Head of caudate nucleus (tissue), 42 donors: ENCODE measurements at regions not wholly inside any gene's neighbourhood (a gene's known extent, or its start where the extent isn't known, plus 50 kb on each side); places are given as distances from the start of the nearest gene placed in this dataset.
"Not testable (repeated sequence)": the region's sequence is repeated elsewhere in the genome, so short reads cannot be mapped to it uniquely, and the experiment has no call there.

Experiments
- DNase-seq, 42 donors: peaks; one replicate each; pipeline versions ENCODE4 v3.0.0 to v3.0.0-alpha.2; 2020 to 2021; ENCODE audit warnings: mixed read lengths in 7 of 42
- intact Hi-C: fragments of 100-400 bp; cut with DNase I; formaldehyde crosslinking; loops from one replicate; pipeline ENCODE4 v1.15.0; 2022

GRCh38 chr1:70552662-70553566 lies 141.8 kb downstream of the CTH start:
- intact Hi-C loops, result no loop called here

DNA sequence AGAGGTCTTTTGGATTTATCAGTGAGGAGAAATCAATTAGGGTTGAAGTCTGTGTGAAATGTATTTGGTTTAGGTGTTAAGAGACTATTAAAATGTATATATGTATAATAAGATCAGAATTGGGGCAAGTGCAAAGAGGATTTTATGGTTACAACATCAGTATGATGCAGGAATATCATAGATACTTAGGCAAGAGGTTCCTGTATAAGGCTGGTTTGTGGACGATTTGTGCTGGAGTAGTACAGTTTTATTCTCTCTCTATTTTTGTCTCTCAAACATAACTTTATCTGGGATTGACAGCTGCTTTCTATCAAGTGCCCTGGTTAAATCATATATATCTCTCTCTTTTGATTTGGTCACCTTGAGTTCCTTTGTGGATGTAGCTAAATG lies 142.5 kb downstream of the CTH start:
- DNase-seq, result no peak
- intact Hi-C loops, result no loop called here

More at GRCh38 chr1:70552662-70553566, 141.8 kb downstream of the CTH start:
- DNase-seq, result no peak

DNA sequence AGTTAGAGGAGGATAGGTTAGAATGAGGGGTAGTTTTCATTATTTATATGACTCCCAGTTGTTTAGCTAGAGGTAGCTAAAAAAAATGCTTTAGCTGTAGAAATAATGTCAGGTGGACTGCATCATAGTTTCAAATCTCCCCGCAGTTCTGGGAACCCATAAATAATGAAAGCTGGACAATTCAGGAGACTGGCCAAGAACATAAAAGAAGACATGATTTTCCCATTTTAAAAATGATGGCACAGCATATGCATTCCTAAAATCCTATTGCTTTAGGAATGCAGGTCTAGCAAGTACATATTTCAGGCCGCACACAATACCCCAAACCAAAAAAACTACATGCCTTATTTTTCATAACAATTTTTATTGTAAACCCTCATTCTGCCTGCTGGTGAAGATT lies 143.3 kb downstream of the CTH start:
- intact Hi-C loops, result no loop called here
- no peak for DNase-seq

- intact Hi-C loops, result no loop called here
- DNase-seq, result no peak
Observed at GRCh38 chr1:70556541-70556940, 145.5 kb downstream of the CTH start.

DNA sequence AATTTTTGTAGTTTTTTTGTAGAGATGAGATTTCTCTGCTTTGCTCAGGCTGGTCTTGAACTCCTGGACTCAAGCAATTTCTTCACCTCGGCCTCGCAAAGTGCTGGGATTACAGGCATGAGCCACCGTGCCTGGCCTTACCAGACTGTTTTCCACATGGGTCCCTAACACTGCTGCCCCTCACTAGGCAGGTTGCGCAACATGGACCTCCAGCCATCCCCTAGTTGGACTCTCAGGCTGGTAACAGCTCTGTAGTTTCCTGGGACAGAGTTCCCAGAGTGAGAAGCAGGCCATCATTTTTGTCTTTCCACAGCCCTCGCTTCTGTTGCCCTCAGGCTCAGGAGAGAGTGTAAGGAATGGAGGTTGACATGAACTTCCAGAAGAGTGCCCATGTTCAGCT lies 156.1 kb downstream of the CTH start:
- no peak for DNase-seq
- intact Hi-C loops, result no loop called here

- DNase-seq, result no peak
Observed at GRCh38 chr1:70571191-70571590, 160.1 kb downstream of the CTH start.

GRCh38 chr1:70573317-70573843 lies 162.3 kb downstream of the CTH start:
- DNase-seq, result no peak
- intact Hi-C loops, result no loop called here

More at GRCh38 chr1:70571191-70571590, 160.1 kb downstream of the CTH start:
- intact Hi-C loops, result no loop called here

DNA sequence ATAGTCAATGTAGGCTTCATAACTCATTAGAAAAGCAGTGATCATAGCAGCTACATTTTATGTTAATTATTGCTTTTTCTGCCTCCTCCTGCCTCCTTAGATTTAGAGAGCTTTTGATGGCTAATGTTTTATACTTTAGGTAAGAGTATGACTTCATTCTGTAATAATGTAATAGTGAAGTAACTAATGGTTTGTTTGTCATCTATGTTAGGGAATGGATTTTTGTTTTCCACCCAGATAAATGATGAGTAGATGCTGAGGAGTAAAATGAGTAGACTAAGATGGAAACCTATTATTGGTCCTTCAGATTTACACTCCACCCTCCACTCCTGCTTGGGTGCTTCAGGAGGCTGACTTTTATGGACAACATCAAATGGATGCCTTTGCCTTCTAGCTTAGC lies 170.6 kb downstream of the CTH start:
- intact Hi-C loops, result no loop called here

DNA sequence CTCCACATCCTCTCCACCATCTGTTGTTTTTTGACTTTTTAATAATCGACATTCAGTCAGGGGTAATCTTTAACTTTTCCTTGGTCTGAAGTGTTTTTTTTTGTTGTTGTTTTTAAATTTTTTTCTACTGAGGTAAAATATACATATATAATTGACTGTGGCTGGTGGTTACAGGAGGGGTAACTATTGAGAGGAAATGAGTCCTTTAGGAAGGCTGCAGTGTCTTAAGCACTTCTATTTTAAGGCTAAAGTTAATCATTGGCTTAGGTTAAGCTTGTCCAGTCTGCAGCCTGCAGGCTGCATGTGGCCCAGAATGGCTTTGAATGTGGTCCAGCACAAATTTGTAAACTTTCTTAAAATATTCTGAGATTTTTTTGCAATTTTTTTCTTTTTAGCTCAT lies 172.5 kb downstream of the CTH start:
- no peak for DNase-seq
- intact Hi-C loops, result no loop called here

More for the DNA sequence above, 170.6 kb downstream of the CTH start:
- DNase-seq, result no peak

DNA sequence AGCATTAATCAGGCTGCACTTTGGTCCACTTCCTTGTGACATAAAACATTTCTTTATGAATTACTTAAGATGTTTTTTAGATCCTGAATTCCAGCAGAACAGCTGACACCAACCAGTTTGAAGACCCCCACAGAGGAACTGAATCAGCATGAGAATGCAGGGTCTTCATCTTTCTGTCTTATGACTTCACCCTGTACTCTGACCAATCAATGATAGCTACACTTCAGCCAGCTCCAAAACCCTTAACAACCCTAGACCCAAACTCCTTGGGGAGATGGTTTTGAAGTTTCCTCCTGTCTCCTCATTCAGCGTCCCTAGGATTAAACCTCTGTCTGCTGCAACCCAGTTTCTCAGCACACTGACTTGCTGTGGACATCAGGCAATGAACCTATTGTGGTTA lies 175.0 kb downstream of the CTH start:
- intact Hi-C loops, result no loop called here
- DNase-seq, result no peak

- intact Hi-C loops, result no loop called here
- DNase-seq, result no peak
Observed at GRCh38 chr1:70587872-70588366, 176.9 kb downstream of the CTH start.

- intact Hi-C loops, DNase-seq: not testable (repeated sequence)
Observed at GRCh38 chr1:70593551-70593950, 182.5 kb downstream of the CTH start.

DNA sequence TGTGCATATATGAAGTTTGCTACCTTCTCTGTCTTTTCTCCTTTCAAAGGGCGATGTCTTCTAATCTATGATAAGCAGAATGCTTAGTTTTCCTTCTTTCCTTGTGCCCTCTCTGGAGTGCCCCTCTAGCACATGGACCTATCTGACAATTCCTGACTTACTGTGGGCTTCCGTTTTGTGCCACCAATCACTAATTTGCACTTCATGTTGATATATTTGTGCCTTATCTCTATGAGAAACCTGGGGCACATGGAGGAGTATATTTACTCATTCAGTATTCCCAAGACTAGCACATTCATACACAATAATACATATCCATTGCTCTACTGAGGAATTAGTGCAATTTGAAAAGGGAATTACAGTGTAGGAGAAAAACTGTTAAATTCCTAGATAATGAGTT lies 197.7 kb downstream of the CTH start:
- intact Hi-C loops, result no loop called here
- DNase-seq, result no peak

GRCh38 chr1:70610164-70610563 lies 199.1 kb downstream of the CTH start:
- DNase-seq, intact Hi-C loops: not testable (repeated sequence)

DNA sequence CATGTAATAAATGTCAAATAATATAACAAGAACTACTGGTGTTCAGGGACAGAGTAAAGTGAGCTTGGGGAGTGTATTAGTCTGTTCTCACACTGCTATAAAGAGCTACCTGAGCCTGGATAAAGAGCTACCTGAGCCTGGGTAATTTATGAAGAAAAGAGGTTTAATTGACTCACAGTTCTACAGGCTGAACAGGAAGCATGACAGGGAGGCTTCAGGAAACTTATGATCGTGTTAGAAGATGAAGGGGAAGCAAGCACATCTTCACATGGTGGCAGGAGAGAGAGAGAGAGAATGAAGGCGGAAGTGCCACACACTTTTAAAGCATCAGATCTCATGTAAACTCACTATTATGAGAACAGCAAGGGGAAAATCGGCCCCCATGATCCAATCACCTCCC lies 205.9 kb downstream of the CTH start:
- no peak for DNase-seq
- intact Hi-C loops, result no loop called here

DNA sequence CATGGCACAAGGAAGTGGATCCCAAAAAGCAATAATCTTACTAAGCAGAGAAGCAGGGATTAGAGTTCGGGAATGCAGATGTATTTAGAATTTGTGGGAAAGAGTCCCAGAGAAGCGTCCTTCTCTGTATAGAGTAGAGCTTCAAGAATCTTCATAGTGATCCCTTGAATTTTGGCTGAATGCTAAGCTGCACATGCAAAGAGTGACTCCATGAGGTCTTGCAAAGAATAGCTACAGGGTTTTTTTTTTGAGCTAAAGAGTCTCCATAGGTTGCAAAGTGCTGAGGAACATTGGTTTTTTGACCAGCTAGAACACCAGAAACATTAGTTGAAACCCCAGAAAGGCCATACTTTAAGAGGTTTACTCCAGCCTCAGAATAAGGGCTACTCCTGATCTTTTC lies 206.7 kb downstream of the CTH start:
- DNase-seq, result no peak
- intact Hi-C loops, result no loop called here

DNA sequence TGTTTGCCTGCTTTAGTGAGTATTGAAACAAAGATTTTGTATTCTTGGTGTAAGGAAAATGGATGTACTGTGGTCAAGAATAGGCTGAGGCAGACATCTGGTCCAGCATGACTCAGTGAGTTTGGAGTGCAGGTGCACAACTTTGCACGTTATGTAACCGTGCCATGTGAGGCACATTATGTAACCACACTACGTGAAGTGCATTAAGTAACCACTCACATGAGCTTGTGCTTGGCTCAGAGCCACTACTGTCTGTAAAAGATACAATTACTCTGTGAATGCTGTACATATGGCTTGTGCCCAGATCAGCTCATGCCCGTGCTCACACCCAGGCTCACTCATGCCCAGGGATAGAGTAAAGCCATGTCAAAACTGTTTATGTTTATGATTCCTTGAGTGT lies 216.8 kb downstream of the CTH start:
- no peak for DNase-seq
- intact Hi-C loops, result no loop called here

DNA sequence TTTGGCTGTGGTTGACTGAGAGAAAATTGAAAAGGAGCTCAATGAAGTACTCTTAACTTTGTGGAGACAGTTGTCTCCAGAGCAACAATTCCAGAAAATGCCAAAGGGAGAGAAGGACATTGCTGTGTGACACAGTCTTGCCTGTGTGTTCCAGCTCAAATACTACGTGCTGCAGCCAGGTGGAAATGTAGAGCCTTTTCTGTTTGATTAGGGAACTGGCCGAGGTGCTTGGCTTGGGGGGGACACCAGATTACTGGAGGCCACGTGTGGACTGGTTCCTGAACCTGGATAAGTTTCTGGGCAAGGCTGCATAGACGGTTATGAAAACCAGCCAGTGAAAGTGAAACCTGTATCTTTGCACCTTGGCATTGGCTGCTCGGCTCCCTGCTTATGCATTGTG lies 217.9 kb downstream of the CTH start:
- no peak for DNase-seq

GRCh38 chr1:70633004-70633403 lies 221.9 kb downstream of the CTH start:
- no peak for DNase-seq
- intact Hi-C loops, result no loop called here

More for the DNA sequence above, 217.9 kb downstream of the CTH start:
- intact Hi-C loops, result no loop called here

- intact Hi-C loops, result no loop called here
- DNase-seq, result no peak
Observed at GRCh38 chr1:70635868-70636267, 224.8 kb downstream of the CTH start.

DNA sequence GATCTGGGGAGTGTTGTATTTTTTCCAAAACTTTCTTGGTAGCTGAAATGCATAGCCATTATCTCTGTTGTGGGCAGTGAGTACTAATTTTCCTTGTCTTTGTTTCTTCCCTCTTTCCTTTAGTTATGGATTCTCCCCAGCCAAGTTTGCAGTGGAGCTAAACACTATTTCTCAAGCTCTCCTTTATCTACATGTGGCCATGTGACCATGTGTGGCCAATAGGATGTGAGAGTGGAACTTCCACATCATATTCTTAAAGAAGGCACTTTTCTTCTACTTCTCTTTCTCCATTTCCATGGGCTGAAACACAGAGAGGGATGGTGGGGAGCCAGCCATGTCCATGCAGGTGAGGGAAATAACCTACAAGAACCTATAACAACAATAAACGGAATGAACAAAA lies 230.8 kb downstream of the CTH start:
- DNase-seq, result no peak
- intact Hi-C loops, result no loop called here
